Stimulated activated CD8-positive, alpha-beta memory T cell treated with anti-CD3 and anti-CD28 coated beads, Interleukin-4, amount 100 ng/mL, for 24 hours (primary cell): ENCODE measurements at regions not wholly inside any gene's neighbourhood (a gene's known extent, or its start where the extent isn't known, plus 50 kb on each side); places are given as distances from the start of the nearest gene placed in this dataset.

Experiments used
- DNase-seq: peaks from one replicate; pipeline ENCODE4 v3.0.0-alpha.2; 2020; ENCODE audit warnings: low read depth

- no peak for DNase-seq
These were observed 344.2 kb downstream of the MTX2 start for GRCh38 chr2:176613323-176613987.

- no peak for DNase-seq
These were observed 344.8 kb downstream of the MTX2 start for GRCh38 chr2:176614049-176614448.

GRCh38 chr2:176614930-176615329, 345.7 kb downstream of the MTX2 start:
- DNase-seq = no peak

- no peak for DNase-seq
These were observed 350.3 kb downstream of the MTX2 start for GRCh38 chr2:176619504-176619903.

- DNase-seq = no peak
These were observed 352.1 kb downstream of the MTX2 start for GRCh38 chr2:176621350-176621749.

- DNase-seq = no peak
These were observed 353.6 kb downstream of the MTX2 start for GRCh38 chr2:176622792-176623191.

GRCh38 chr2:176626796-176627195, 357.6 kb downstream of the MTX2 start:
- DNase-seq = no peak

- DNase-seq = no peak
These were observed 359.2 kb downstream of the MTX2 start for GRCh38 chr2:176628438-176628837.

- no peak for DNase-seq
These were observed 364.5 kb downstream of the MTX2 start for GRCh38 chr2:176633754-176634153.

- DNase-seq = no peak
These were observed 367.2 kb downstream of the MTX2 start for GRCh38 chr2:176636401-176636800.

- no peak for DNase-seq
These were observed 367.9 kb downstream of the MTX2 start for GRCh38 chr2:176637142-176637485.

GRCh38 chr2:176637486-176638166, 368.4 kb downstream of the MTX2 start:
- DNase-seq = no peak

- peak; percentile 39 for DNase-seq
These were observed 369.1 kb downstream of the MTX2 start for GRCh38 chr2:176638167-176639015.

- no peak for DNase-seq
These were observed 369.7 kb downstream of the MTX2 start for GRCh38 chr2:176639016-176639343.

GRCh38 chr2:176639671-176640070, 370.4 kb downstream of the MTX2 start:
- no peak for DNase-seq

- no peak for DNase-seq
These were observed 372.2 kb downstream of the MTX2 start for GRCh38 chr2:176641436-176641835.

GRCh38 chr2:176642074-176642473, 372.8 kb downstream of the MTX2 start:
- no peak for DNase-seq

GRCh38 chr2:176643646-176644045, 374.4 kb downstream of the MTX2 start:
- DNase-seq = no peak

- DNase-seq = no peak
These were observed 376.3 kb downstream of the MTX2 start for GRCh38 chr2:176645494-176645893.

- no peak for DNase-seq
These were observed 376.9 kb downstream of the MTX2 start for GRCh38 chr2:176646033-176646615.

- no peak for DNase-seq
These were observed 378.3 kb downstream of the MTX2 start for GRCh38 chr2:176647325-176648165.
